GM21529 (cell line): ENCODE measurements at regions not wholly inside any gene's neighbourhood (a gene's known extent, or its start where the extent isn't known, plus 50 kb on each side); places are given as distances from the start of the nearest gene placed in this dataset.

Experiments used
- ATAC-seq: cut with Tn5 transposase; IDR thresholded peaks from one replicate; pipeline ENCODE4 v1.9.1; 2021; ENCODE audit not compliant: unreplicated experiment

DNA sequence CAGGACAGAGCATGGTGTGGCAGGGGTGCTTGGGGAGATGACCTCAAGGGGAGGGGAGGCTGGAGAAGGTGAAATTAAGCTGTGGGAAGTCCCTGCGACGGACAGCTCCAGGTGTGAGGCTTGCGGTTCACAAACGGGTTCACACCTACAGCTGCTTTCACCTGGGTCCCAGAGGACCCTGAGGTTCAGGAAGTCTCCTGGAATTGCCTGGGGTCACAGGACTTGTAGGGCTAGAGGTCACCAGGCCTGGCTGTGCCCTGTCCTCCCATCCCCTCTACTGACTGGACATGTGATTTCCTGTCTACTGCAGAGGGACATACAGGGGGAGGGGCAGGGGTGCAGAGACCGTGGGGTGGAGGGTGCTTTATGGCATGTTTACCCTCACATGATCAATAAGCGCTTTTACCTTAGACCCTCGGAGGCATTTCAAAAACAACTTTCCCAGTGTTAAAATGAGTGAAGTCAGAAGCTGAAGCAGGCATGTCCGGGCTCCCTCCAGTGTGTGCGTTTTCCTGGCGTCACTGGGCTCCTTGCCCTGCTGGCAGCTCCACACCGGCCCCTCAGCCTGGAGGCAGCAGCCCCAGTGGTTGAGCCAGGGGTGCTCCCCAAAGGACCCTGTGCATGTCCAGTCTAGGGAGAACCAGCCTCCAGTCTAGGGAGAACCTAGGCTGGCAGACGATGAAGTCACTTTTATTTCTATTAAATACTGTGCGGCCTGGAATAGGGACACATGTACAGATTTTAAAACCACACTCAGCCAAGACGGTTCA is 66.6 kb upstream of the IGFBP3 start:
- ATAC-seq, result no peak

DNA sequence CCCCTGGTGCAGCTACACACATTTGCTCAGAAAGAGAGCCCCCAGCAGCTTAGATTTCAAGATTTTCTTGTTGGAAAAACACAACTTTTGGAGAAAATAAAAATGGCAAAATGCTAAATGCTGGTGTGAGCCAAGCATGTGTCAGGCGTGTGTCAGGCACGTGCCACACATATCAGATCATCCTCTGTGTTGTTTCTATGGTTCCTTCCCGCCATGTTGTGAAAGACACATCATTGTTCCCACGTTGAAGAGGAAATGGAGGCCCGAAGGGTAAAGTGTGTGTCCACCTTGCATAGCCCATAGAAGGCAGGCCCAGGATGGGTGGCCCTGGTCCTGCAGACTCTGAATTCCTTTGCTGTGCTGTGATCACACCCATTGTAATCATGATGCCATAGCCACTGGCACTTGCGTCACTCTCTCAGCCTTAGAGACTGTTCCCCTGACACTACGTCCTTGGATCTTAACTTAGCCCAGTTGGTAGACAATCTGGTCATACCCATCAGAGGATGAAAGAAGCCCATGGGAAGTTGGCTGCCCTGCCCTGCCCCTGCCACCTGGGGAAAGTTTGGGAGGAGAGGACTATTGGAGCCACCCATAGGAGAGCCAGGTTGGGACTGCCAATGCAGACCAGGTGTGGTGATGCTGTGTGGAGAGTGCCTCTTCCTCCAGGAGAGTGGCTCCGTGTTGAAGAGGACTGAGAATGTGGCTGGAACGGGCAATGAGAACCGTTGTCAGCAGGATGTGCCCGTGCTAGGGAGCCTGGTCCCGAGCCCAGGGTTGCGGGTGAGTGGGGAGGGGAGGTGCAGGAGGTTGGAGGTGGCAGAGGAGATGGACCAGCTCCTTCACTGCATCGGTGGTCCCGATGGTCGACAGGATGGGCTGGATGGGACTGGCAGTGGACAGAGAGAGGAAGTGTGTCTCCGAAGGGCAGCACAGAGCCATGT is 65.6 kb upstream of the IGFBP3 start:
- ATAC-seq, result no peak

DNA sequence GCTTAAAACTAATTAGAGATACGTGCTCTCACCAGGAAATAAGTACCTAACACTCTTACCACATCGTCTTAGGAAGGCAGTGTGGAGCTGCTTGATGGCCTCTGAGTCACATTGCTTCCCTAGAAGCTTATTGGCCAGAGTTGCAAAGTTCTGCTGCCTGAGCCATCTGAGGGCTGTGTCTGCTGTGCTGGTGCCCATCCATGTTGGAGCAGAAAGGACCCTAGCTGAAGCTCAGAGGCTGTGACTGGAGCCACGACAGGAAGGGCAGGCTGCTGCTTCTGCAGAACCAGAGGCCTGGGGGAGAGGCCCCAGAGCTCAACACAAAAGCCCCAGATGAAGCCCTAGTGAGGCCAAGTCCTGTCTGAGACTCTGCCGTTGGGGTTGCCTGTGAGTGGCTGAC is 64.8 kb upstream of the IGFBP3 start:
- no peak for ATAC-seq

DNA sequence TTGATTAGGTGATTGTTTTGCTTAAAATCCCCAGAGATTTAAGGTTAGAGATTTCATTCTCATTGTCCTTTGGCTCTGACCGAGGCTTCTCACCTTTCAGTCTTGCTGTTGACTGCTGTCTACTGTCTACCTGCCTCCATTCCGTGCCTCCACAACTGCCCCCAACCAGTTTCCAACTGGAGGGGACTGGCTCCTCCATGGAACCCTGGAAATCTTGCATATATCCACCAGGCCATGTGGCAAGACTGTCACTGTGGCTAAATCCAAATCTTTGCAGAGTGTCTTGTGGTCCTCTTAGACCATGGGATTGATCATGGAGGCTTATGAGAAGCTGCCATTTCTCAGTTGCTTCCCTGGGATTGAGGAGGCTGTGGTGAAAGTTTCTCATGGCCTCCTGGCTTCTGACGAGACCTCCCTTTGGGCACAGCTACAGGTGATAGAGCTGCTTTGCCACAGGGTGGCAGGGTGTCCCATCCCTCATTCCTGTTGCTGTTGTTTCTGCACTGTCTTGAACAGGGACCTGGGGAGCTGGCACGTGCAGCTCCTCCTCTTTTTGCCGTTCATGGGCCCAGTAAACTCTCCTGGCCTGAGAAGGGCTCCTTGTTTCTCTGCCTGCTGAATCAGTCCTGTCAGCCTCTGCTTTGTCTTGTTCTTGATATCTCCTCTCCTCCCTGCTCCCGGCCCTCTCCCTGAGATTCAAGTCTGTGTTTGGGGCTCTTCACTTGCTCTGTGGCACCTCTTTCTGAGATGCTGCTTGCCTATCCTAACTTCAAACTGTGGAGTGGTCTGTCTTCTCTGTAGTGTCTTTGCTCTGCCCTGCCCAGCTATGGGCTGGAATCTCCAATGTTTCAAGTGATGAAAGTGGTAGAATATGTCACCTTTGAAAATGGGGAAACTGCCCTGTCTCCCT is 63.6 kb upstream of the IGFBP3 start:
- no peak for ATAC-seq

DNA sequence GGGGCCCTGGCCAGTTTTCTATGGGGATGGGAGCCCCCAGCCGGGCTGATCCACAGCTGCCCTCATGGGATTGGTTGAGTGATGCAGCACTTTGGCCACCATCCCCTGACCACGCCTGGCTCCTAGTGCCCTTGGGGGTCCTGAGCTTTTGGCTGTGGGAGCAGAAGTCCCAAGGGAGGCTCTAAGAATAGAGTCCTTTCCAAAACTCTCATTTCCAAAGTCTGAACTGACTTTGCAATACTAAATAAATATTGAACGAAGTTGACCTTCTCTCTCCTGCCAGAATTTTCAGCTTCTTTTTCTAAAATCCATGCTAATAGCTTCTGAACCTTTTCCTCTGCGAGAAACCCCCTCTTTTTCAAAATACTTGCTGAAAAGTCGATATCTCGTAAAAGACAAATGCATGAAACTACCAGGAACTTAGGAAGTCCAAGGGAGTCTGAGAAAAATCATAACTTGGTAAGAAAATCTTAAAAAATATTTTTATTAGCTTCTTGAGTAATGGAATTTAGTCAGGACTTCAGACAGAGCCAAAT is 62.7 kb upstream of the IGFBP3 start:
- ATAC-seq, result no peak

DNA sequence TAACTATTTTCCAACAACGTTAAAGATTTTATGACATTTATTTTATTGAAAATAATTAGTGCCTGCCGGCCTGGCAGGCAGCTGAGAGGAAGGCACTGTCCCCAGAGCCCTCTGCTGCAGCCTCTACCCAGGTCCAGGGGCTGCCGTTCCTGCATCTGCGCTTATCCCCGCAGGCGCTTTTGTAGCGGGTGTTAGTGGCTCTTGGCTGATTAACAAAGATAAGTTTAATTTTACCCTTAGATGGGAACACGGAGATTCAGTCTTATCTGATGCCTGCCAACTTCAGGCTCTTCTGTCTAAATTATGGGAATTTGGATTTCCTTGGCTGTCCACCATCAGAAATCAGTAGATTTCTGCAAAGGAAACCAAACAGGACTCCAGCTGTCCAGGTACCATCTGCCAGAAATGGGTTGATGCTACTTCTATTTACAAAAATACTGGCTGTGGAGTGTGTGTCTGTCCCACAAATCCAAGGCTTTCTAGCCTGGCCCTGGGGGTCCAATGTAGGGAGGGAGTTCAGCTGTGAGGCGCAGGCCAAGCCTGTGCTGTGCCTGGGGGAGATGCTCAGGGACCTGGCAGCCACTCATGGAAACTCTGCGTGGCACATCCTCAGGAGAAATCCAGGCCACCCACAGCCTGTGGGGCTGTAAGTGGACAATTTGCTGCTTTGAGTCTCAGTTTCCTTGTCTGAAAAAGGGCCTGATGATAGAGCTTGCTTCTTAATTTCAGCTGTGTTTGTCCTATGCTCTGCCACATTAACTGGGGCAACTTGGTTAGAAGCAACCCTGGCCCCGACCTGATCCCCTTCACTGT is 62.0 kb upstream of the IGFBP3 start:
- ATAC-seq, result no peak

DNA sequence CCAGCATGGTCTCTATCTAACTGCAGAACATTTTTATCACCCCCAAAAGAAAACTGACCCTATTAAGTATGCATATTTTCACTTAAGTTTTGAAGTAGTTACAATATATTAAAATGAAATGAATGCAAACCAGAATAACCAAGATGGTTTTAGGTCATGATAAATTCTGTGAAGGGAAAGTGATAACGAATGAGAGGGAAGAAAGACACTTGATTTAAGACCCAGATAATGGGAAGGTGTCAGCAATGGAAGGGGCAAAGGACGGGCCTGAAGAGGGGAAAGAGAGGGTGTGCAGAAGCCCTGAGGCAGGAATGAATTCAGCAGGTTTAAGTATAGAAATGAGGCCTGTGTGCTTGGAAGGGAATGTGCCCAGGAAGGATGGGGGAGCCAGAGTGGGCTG is 61.1 kb upstream of the IGFBP3 start:
- no peak for ATAC-seq

DNA sequence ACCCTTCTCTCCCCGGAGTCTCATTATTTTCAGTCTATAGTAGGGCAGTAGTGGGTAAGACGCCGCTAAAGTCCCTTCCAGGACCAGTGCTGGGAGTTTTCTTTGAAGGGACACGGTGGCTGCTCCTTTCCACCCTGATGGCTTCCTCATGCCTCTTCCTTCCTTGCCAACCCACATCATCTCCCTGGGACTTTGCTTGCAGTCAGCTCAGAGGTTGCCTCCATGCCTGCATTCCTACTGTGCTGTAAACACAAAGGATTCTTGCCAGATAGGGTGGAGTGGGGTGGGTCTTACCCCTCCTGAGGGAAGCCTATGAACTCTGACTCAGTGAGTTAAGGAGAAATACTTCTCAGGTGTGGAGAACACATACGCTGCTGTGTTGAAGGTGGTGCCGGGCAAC is 59.9 kb upstream of the IGFBP3 start:
- no peak for ATAC-seq

DNA sequence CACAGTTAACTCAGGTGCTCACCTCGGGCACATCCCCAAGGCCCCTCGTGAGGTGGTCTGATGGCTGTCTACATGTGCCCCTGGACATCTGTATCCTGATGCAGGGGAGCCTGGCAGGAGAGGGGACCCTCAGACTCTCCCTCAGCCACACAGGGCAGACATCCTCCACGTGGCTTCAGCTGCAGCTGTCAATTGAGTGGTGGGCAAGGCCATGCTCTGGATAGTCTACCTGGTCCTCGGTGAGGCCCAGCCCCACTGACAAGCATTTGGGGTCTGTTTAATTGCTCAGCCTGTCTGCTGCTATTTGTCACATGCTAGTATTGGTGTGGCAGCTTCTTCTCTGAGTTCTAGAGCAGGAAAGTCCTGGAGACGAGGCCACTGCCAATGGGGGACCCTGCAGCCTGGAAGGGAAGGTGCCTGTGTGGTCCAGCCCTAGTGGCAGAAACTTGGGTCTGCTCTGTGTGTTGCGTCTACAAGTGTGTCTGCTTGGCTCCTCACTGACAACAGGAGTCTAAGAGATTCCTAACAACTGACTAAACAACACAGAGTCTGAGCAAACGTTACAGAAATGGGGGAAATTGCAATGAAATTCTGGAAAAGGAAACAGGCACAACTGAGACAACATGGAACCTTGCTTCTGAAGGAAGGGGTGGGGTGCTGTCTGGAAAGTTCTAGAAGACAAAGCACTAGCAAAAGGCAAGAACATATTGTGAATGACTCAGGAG is 59.3 kb upstream of the IGFBP3 start:
- no peak for ATAC-seq

DNA sequence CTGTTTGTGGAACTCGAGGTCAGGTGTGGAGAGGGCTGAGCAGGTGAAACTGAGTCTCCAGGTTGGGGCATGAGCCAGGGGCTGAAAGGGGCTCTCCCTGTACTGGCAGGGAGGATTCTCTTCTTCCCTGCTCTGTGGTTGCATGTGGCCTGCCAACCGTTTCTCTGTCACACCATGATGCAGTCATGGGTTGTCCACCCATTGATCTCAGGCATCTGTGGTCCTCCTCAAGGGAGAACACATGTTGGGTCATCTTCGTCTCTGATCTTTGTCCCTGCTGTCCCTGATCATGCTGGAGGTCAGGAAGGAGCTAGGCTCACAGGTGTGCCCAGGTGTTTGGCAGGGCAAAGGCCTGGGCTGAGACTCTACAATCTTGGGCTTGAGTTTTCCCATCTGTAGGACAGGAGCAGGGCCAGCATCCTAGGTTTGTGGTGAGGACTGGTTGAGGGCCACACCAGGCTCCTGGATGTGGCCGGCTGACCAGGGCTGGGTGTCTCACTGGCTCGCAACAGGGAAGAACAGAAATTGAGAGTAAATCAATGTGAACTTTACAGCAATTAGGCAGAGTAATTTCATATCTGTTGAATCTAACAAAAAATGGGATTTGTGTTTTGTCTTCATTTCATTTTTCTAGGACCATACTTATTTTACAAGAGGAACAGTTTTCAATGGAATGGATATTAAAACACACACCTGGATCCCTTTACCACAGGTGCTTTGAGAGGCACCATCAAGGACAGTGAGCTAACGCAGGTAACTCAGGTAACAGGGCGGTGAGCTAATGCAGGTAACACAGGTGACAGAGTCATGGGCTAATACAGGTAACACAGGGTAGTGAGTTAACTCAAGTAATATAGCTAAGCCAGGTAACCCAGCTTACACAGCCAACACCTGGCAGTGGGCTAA is 58.5 kb upstream of the IGFBP3 start:
- no peak for ATAC-seq

DNA sequence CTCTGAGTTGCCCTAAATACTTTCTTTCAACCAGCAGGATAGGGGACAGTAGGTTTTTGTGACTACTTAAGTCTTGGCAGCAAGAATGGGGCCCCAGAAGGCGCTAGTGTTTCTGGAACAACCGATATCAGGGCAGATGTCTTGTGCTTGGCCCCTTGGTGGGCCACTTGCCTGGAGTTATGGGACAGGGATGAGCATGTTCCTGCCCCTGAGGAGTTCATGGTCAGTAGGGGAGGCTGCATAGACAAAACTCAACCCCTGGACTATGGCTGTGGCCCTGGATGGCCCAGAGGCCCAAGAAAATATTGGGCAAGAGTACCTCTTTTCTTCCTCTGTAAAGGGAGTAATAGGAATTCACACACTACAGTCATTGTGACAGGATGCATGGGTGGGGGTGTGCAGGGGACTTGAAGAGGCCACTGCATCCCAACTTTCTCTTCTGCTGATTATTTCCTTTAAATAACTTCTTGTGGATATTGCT is 57.7 kb upstream of the IGFBP3 start:
- no peak for ATAC-seq

DNA sequence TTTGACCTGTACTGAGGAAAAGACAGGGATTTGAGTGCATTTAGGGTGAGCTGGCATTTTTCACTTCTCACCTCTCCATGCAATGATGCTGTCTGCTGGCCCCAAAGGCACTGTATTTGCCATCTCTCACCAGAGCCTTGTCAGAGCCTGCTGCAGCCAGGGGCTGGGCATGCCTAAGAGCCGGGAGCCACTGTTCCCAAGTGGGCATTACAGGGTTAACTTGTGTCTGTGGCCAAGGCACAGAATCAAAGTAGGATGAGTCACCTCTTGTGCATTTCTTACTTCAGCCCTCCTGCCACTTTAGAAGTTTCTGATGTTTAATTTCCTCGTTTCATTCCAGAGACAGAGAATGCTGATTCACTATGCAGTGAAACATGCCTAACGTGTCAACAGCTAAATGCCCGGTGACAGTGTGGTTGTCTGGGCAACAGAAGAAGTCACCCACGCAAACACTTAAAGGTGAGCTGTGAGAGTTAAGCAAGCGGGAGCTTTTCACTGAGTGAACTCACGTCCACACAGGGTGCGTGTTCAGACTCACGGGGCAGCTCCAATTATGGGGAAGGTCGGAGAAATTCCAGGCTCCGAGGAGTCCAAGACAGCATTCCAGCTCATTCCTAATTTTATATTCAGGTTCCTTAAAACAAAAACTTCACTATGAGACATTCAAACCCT is 57.1 kb upstream of the IGFBP3 start:
- ATAC-seq, result no peak

DNA sequence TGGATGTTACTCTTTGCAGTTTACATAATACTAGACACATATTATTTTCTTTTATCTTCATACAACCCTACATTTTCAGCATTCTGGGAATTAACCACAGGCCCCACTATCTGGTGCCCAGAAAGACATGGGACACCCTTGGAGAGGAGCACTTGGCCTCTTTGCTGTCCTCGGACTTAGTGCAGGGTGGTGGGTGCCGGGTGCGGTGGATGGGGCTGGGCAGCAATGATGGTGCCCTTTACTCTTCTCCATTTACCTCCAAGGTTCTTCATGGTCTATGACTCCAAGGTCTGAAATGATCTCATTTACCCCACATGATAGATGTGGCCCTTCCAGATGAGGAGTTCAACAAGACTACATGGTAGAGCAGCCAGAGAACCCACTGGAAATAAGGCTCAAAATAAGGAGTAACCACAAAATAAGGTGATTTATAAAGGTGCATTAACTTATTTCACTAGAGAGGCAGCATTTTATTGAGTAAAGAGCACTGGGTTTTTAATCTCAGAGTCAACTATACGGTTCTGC is 56.2 kb upstream of the IGFBP3 start:
- no peak for ATAC-seq

DNA sequence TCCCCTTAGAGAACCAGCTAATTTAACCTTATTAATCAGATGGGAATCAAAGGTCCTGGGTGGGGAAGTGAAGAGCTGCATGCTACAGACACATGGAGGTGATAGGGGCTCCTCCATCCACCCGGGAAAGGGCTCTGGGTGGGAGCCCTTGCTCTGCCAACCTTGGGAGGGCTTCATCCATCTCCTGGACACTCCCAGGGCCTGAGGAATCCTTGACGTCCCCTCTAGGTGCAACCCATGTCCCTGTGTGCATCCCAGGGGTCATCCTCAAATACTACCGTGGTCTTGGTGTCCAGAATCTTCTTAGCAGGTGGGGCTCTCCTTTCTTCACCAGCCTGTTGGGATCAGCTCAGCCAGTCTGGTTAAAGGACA is 55.4 kb upstream of the IGFBP3 start:
- no peak for ATAC-seq

DNA sequence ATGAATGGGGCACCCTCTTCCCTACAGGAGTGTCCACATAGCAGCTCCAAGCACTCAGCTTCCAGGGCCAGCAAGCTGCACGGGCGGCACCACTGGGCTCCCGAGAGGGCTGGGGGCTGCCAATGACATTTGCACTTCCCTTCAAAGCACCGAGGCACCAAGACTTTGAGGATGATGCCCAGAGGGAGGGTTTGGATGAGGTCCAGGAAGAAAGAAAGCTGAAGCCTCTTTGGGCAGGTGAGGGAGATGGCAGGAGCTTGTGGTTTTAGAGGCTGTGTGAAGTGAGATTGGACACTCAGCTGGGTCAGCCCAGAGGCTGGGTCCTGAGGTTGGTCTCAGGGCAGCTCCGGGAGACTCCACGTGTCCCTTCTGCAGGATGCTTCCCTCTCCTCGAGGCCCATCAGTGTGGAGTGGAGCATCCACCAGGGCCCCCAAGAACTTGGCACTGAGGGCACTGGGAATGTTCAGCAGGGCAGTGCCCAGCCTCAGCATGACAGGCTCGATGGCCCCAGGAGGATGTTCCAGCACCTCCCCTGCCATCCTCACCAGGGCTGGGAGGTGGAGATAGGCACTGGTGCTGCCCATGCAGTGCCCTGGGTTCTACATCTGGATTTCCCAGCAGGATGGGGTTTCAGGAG is 54.9 kb upstream of the IGFBP3 start:
- no peak for ATAC-seq

DNA sequence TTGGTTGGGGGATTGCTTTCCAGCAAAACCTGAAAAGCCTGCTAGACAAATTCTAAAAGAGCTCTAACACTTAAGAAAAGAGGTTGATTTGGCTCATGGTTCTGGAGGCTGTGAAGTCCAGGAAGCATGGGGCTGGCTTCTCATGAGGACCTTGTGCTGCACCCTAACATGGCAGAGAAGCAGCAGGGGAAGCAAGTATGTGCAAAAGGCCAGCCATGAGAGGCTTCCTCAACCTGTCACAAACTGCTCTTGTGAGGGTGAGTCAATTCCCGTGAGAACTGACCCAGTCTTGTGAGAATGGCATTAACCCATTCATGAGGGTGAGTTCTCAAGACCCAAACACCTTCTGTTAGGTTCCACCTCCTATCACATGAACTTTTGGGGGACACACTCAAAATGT is 54.3 kb upstream of the IGFBP3 start:
- no peak for ATAC-seq
